ENCODE measurements at regions not wholly inside any gene's neighbourhood (a gene's known extent, or its start where the extent isn't known, plus 50 kb on each side); places are given as distances from the start of the nearest gene placed in this dataset.
"Not testable (repeated sequence)": the region's sequence is repeated elsewhere in the genome, so short reads cannot be mapped to it uniquely, and the experiment has no call there.

DNA sequence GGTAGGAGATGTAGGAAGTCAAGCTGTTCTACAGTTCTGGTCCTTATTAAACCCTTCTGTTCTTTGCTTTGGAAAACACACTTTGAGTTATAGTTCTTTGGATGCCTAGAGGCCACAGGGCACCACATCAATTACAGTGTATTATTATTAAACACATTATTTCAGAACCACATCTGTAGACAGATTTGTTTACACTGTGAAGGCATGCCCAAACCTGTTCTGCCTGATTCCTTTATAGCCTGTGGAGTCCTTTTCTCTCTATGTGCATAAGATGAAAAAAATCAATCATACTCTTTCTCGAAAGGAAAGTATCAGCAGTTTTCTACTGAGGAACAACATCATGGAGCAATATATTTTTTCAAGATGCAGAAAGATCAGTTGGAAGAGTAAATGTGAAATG lies 371.3 kb upstream of the INTU start:
- no peak for DNase-seq (ENCODE audit: low spot score)
- ChIA-PET CTCF (no interaction called here), POLR2A (ENCODE audit: low non-redundant PET) (no interaction called here)
- no peak overlapping the region for H3K27ac ChIP-seq
- TF ChIP-seq, protein P1, sequence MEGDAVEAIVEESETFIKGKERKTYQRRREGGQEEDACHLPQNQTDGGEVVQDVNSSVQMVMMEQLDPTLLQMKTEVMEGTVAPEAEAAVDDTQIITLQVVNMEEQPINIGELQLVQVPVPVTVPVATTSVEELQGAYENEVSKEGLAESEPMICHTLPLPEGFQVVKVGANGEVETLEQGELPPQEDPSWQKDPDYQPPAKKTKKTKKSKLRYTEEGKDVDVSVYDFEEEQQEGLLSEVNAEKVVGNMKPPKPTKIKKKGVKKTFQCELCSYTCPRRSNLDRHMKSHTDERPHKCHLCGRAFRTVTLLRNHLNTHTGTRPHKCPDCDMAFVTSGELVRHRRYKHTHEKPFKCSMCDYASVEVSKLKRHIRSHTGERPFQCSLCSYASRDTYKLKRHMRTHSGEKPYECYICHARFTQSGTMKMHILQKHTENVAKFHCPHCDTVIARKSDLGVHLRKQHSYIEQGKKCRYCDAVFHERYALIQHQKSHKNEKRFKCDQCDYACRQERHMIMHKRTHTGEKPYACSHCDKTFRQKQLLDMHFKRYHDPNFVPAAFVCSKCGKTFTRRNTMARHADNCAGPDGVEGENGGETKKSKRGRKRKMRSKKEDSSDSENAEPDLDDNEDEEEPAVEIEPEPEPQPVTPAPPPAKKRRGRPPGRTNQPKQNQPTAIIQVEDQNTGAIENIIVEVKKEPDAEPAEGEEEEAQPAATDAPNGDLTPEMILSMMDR (conservative IDR thresholded peaks at IDR 0.05; ENCODE audit: low read depth): no peak

DNA sequence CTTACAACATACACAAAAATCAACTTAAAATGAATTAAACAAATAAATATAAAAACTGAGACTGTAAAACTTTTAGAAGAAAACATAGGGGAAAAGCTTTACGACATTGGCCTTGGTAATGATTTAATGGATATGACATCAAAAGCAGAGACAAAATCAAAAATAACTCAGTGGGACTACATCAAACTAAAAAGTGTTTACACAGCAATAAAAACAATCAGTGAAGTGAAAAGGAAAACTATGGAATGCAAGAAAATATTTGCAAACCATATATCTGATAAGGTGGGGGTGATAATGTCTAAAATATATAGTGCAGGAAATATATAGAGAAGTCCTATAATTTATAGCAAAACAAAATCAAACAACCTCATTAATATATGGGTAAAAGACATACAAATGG lies 364.4 kb upstream of the INTU start:
- TF ChIP-seq, protein P1 (conservative IDR thresholded peaks at IDR 0.05; ENCODE audit: low read depth): no peak
- H3K27ac ChIP-seq: no peak overlapping the region
- ChIA-PET CTCF (no interaction called here), POLR2A (ENCODE audit: low non-redundant PET) (no interaction called here)
- DNase-seq (ENCODE audit: low spot score): no peak

DNA sequence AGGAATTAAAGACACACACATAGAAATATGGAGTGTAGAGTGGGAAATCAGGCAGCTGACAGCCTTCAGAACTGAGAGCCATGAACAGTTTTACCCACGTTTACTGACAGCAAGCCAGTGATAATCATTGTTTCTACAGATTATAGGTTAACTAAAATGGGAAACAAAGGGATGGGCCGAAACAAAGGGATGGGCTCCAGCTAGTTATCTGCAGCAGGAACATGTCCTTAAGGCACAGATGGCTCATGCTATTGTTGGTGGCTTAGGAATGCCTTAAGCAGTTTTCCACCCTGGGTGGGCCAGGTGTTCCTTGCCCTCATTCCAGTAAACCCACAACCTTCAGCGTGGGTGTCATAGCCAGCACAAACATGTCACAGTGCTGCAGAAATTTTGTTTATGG lies 355.7 kb upstream of the INTU start:
- CTCF ChIA-PET, H3K27ac ChIP-seq: not testable (repeated sequence)

DNA sequence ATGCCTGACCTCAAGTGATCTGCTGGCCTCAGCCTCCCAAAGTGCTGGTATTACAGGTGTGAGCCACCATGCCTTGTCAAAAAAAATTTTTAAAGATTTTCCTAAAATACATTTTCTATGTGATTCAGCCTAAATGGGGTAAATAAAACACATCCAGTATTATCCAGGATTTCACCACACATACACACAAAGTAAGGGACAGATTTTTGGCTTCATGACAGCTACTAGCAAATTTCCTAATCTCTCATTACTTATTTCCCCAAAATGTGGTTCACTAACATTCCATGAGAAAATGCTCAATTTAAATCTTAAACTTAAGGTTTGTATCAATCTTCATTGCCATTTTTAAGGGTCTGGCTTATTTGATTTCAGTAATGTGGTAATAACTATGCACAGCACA lies 348.5 kb upstream of the INTU start:
- no peak for DNase-seq (ENCODE audit: low spot score)
- no peak overlapping the region for H3K27ac ChIP-seq
- ChIA-PET POLR2A (ENCODE audit: low non-redundant PET) (no interaction called here), CTCF (interaction anchor here (0.7 kb wide), 1 partner anchor 951 kb away, joined by 3 read pairs; no protein-coding TSS in a partner anchor)
- TF ChIP-seq, protein P1 (conservative IDR thresholded peaks at IDR 0.05; ENCODE audit: low read depth): no peak

More for the DNA sequence above, 355.7 kb upstream of the INTU start:
- DNase-seq (ENCODE audit: low spot score); POLR2A ChIA-PET (ENCODE audit: low non-redundant PET): not testable (repeated sequence)

DNA sequence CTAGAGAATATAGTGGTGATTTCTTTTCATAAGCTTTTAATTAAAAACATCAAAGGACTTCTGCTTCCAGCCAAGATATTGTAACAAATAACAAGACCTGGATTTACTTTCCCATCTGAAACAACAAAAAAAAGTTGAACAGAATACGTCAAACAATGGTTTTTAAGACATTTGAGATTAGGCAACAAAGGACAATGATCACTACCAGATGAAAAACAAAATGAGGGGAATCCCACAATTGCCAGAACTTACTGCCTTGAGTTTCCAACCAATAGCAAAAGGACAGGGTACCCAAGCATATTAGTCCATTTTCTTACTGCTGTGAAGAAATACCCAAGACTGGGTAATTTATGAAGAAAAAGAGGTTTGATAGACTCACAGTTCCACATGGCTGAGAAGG lies 341.4 kb upstream of the INTU start:
- ChIA-PET CTCF (no interaction called here), POLR2A (ENCODE audit: low non-redundant PET) (no interaction called here)
- no peak for DNase-seq (ENCODE audit: low spot score)

DNA sequence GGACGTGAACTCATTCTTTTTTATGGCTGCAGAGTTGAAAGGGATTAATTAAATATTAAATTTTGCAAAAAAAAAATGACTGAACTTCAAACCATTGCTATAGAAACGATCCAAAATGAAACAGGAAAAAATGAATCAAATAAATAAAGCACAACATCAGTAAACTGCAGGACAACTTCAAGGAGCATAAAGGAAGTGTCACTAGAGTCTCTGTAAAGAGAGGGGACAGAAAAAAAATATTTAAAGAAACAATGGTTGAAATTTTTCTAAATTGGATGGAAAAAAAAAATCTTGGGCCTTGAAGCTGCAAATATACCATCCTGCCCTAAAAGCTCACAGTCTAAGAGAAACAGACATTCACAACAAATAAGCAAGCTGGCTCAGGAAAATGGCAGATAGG lies 339.3 kb upstream of the INTU start:
- DNase-seq (ENCODE audit: low spot score): no peak
- POLR2A ChIA-PET (ENCODE audit: low non-redundant PET): no interaction called here
- no peak overlapping the region for H3K27ac ChIP-seq
- CTCF ChIA-PET: no interaction called here
- TF ChIP-seq, protein P1 (conservative IDR thresholded peaks at IDR 0.05; ENCODE audit: low read depth): no peak

More for the DNA sequence above, 341.4 kb upstream of the INTU start:
- TF ChIP-seq, protein P1 (conservative IDR thresholded peaks at IDR 0.05; ENCODE audit: low read depth): no peak
- H3K27ac ChIP-seq: no peak overlapping the region

DNA sequence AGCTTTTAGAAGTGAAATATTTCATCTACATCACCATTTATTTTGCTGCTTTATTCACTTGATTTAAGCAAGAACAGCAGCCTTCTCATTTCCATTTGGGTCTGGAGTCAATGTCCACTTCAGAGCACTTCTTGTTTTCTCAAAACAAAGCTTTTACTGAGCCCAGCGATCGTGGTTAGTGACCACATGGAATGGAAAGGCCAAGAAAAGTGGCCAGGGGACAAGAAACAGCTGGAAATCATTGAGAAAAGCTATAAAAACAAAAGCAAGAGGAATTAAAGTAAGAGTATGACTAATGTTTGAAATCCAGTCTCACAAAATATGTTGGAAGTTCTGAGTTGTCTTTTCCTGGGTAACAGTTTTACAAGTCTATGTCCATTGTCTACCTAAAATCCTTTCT lies 328.4 kb upstream of the INTU start:
- TF ChIP-seq, protein P1 (conservative IDR thresholded peaks at IDR 0.05; ENCODE audit: low read depth): no peak
- H3K27ac ChIP-seq: no peak overlapping the region
- no peak for DNase-seq (ENCODE audit: low spot score)
- CTCF ChIA-PET: no interaction called here
- POLR2A ChIA-PET (ENCODE audit: low non-redundant PET): no interaction called here

Measured in RWPE1 (cell line).